ENCODE measurements at regions not wholly inside any gene's neighbourhood (a gene's known extent, or its start where the extent isn't known, plus 50 kb on each side); places are given as distances from the start of the nearest gene placed in this dataset.

- TF ChIP-seq EZH2 (IDR thresholded peaks at IDR 0.05; ENCODE audit: borderline replicate concordance, insufficient read depth, low read depth, low read length, poor library complexity, severe bottlenecking) = no peak
- no peak for TF ChIP-seq CTCF (IDR thresholded peaks at IDR 0.05)
These were observed 954.3 kb downstream of the SQOR start for GRCh38 chr15:46589088-46589487.

Measured in B cell (primary cell).